Ovary (tissue), 7 donors: ENCODE measurements at regions not wholly inside any gene's neighbourhood (a gene's known extent, or its start where the extent isn't known, plus 50 kb on each side); places are given as distances from the start of the nearest gene placed in this dataset.
"Not testable (repeated sequence)": the region's sequence is repeated elsewhere in the genome, so short reads cannot be mapped to it uniquely, and the experiment has no call there.

Experiments
- DNase-seq, 5 donors: peaks; one replicate each; pipeline ENCODE4 v3.0.0-alpha.2; 2019 to 2020
- H3K27ac ChIP-seq, 2 donors: fragments of 200-600 bp; one replicate each; pipeline versions ENCODE4 v1.5.1 to v1.8.0; 2019 to 2022
- H3K27me3 ChIP-seq: fragments of 200-600 bp; one replicate; pipeline ENCODE4 v1.8.0; 2022
- H3K36me3 ChIP-seq: fragments of 200-600 bp; sonication (generic); one replicate; pipeline ENCODE4 v1.5.1; 2019
- H3K4me1 ChIP-seq: one replicate; pipeline ENCODE4 v1.8.1; 2013; ENCODE audit warnings: mild to moderate bottlenecking, moderate library complexity; ENCODE audit not compliant: insufficient read depth
- H3K4me3 ChIP-seq: fragments of 200-600 bp; sonication (generic); one replicate; pipeline ENCODE4 v1.5.1; 2017
- H3K9me3 ChIP-seq, 2 donors: fragments of 200-600 bp in 1 of 2; sonication (generic) in 1 of 2; one replicate each; pipeline versions ENCODE4 v1.5.1 to v1.8.1; 2013 to 2019; ENCODE audit warnings: mild to moderate bottlenecking in 1 of 2, moderate library complexity in 1 of 2
- CTCF ChIP-seq, 3 donors: fragments of 450-650 bp in 2 of 3; fragments of 200-600 bp in 1 of 3; IDR thresholded peaks; one replicate each; pipeline versions ENCODE4 v1.5.1 to v1.8.0; 2016 to 2022; ENCODE audit warnings: antibody characterized with exemption in 3 of 3, mild to moderate bottlenecking in 1 of 3
- EP300 ChIP-seq: sonication (generic); formaldehyde crosslinking; IDR thresholded peaks from one replicate; pipeline ENCODE4 v1.6.1; 2017; ENCODE audit warnings: antibody characterized with exemption
- POLR2A ChIP-seq: fragments of 450-650 bp; IDR thresholded peaks from one replicate; pipeline ENCODE4 v1.6.1; 2017; ENCODE audit warnings: antibody characterized with exemption, mild to moderate bottlenecking, moderate library complexity
- WGBS, 3 donors: extraction: QIAGEN DNeasy Blood & Tissue Kit in 1 of 3; methylation state at CpG; one replicate each; pipeline versions ENCODE4 v1.1.5 to v1.1.7; 2013 to 2017; 5-methylcytosine and 5-hydroxymethylcytosine counted together
- intact Hi-C, 4 donors: fragments of 100-400 bp; cut with DNase I; formaldehyde crosslinking; loops; one replicate each; pipeline versions ENCODE4 v1.11.0 to v1.15.1; 2022 to 2023
- donor health status: DM: no; HTN: no; CAD: no; lungs with moderate emphysema.
- donor health status: DM: no; HTN: no; CAD: no.
- donor health status: Bipolar disorder and iron deficiency.
- donor health status: DM: no; HTN: no; CAD: no.
- donor health status: DM: yes; HTN: yes; CAD: no.

GRCh38 chr2:144111437-144111836, 408.5 kb downstream of the ZEB2 start:
- Histone ChIP-seq H3K36me3 (no peaks in the 10 kb centered on the region), H3K27me3 (no peaks in the 10 kb centered on the region), H3K4me3 (no peak overlapping the region), H3K9me3 (no peaks in the 10 kb centered on the region), H3K27ac (no peak overlapping the region), H3K4me1 (no peaks in the 10 kb centered on the region)
- intact Hi-C loops = no loop called here
- TF ChIP-seq CTCF (IDR thresholded peaks at IDR 0.05) (no peak), POLR2A (no peak), EP300 (no peak)
- DNase-seq = no peak
- WGBS, 3 donors = 75 to 79% (median 78%) methylated on average over 2 of the region's 2 CpGs

- H3K4me1 ChIP-seq, H3K9me3 ChIP-seq, H3K4me3 ChIP-seq, intact Hi-C loops, H3K27ac ChIP-seq, H3K36me3 ChIP-seq, DNase-seq, H3K27me3 ChIP-seq: not testable (repeated sequence)
- WGBS, 3 donors = 95 to 96% (median 96%) methylated on average over 3 of the region's 3 CpGs
Measured at GRCh38 chr2:144106104-144106503, 413.8 kb downstream of the ZEB2 start.

- no peak overlapping the region for H3K4me3 ChIP-seq
- no peak overlapping the region for H3K27ac ChIP-seq
- DNase-seq = no peak
- H3K27me3 ChIP-seq = no peaks in the 10 kb centered on the region
- intact Hi-C loops = no loop called here
- no peaks in the 10 kb centered on the region for H3K36me3 ChIP-seq
- H3K4me1 ChIP-seq = no peaks in the 10 kb centered on the region
- TF ChIP-seq EP300 (no peak), CTCF (IDR thresholded peaks at IDR 0.05) (no peak), POLR2A (no peak)
- peaks cover 0 to 3% of the 10 kb centered on the region in 2 donors for H3K9me3 ChIP-seq
- 76 to 83% (median 81%) methylated on average over 2 of the region's 2 CpGs for WGBS, 3 donors
Measured at GRCh38 chr2:144102386-144102785, 417.5 kb downstream of the ZEB2 start.

- intact Hi-C loops = no loop called here
- no peak for DNase-seq
- no peaks in the 10 kb centered on the region for H3K36me3 ChIP-seq
- peaks cover 0 to 3% of the 10 kb centered on the region in 2 donors for H3K9me3 ChIP-seq
- H3K4me3 ChIP-seq = no peak overlapping the region
- TF ChIP-seq POLR2A = no peak
- no peak overlapping the region for H3K27ac ChIP-seq
- no peaks in the 10 kb centered on the region for H3K4me1 ChIP-seq
- H3K27me3 ChIP-seq = no peaks in the 10 kb centered on the region
- WGBS, 3 donors = 82 to 84% (median 83%) methylated on average over 6 of the region's 6 CpGs
Measured at GRCh38 chr2:144099780-144100377, 420.0 kb downstream of the ZEB2 start.

GRCh38 chr2:144099340-144099739, 420.6 kb downstream of the ZEB2 start:
- TF ChIP-seq CTCF (IDR thresholded peaks at IDR 0.05) (no peak), POLR2A (no peak), EP300 (no peak)
- Histone ChIP-seq H3K27me3 (no peaks in the 10 kb centered on the region), H3K9me3 (peaks cover 0 to 2% of the 10 kb centered on the region in 2 donors), H3K4me1 (no peaks in the 10 kb centered on the region), H3K4me3 (no peak overlapping the region), H3K27ac (no peak overlapping the region), H3K36me3 (no peaks in the 10 kb centered on the region)
- DNase-seq = no peak
- intact Hi-C loops = no loop called here
- WGBS, 3 donors = 66 to 82% (median 74%) methylated on average over 4 of the region's 4 CpGs
